SK-N-MC (cell line): ENCODE measurements at regions not wholly inside any gene's neighbourhood (a gene's known extent, or its start where the extent isn't known, plus 50 kb on each side); places are given as distances from the start of the nearest gene placed in this dataset.
A peak's percentile ranks its signal among the peaks of the same experiment; 100 is the strongest.

Source experiments
- DNase-seq: peaks from one replicate; pipeline ENCODE4 v3.0.0-alpha.2; 2011; ENCODE audit warnings: low read depth, low spot score
- H3K27ac ChIP-seq: fragments of 200-600 bp; sonication (generic); 2 replicates; pipeline ENCODE4 v1.5.1; 2016; ENCODE audit warnings: mixed run types
- H3K36me3 ChIP-seq: fragments of 200-600 bp; sonication (generic); 2 replicates; pipeline ENCODE4 v1.6.1; 2017; ENCODE audit warnings: antibody characterized with exemption, low read length, mixed read lengths; ENCODE audit not compliant: insufficient read depth
- H3K4me3 ChIP-seq: fragments of 200-600 bp; sonication (generic); 2 replicates; pipeline ENCODE4 v1.5.1; 2016
- H3K9ac ChIP-seq: fragments of 200-600 bp; sonication (generic); 2 replicates; pipeline ENCODE4 v1.8.0; 2017; ENCODE audit warnings: mixed run types, mixed read lengths; ENCODE audit not compliant: insufficient read length
- H3K9me3 ChIP-seq: fragments of 200-600 bp; sonication (generic); 2 replicates; pipeline ENCODE4 v1.6.1; 2017; ENCODE audit warnings: low read depth, mild to moderate bottlenecking, antibody characterized with exemption, low read length, moderate library complexity, mixed read lengths
- EZH2 ChIP-seq: fragments of 200-600 bp; sonication (generic); IDR thresholded peaks from one replicate; pipeline ENCODE4 v1.6.1; 2017; ENCODE audit warnings: antibody characterized with exemption
- FOXP2 ChIP-seq: optimal IDR thresholded peaks from 2 replicates; pipeline ENCODE3; 2011; ENCODE audit warnings: mild to moderate bottlenecking, moderate library complexity; ENCODE audit not compliant: insufficient read depth; ENCODE audit errors: extremely low read length, control extremely low read depth
- POLR2AphosphoS5 ChIP-seq: IDR thresholded peaks from 2 replicates; pipeline ENCODE4 v1.6.1; 2012; ENCODE audit warnings: mild to moderate bottlenecking, low read depth, low read length, borderline replicate concordance

DNA sequence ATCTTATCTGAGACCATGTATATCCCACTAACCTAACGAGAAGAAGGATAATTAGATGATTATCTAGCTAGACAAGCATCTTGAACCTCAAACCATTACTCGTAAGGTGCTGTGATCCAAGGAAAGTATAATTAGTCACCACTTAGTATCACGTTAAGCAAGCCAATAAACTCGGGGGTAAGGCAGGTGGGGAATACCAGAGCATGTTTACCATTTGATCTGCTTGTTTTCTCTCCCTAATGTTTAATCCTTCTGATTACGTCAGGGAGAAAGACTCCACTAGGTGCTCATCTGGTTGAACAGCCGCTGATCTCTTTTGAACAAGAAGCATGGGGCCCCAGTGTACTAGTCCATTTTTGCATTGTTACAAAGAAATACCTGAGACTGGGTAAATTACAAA is 69.9 kb upstream of the SLC1A1 start:
- no peak overlapping the region for H3K4me3 ChIP-seq
- no peak overlapping the region for H3K27ac ChIP-seq
- no peaks in the 10 kb centered on the region for H3K9me3 ChIP-seq
- no peak overlapping the region for H3K9ac ChIP-seq
- DNase-seq, result no peak
- TF ChIP-seq POLR2AphosphoS5 (no peak), FOXP2 (no peak), EZH2 (no peak)
- H3K36me3 ChIP-seq, result no peaks in the 10 kb centered on the region

- H3K4me3 ChIP-seq, result no peak overlapping the region
- H3K9ac ChIP-seq, result no peak overlapping the region
- no peak overlapping the region for H3K27ac ChIP-seq
- TF ChIP-seq EZH2 (no peak), FOXP2 (no peak), POLR2AphosphoS5 (no peak)
- no peaks in the 10 kb centered on the region for H3K9me3 ChIP-seq
- H3K36me3 ChIP-seq, result no peaks in the 10 kb centered on the region
- no peak for DNase-seq
These were observed 72.5 kb upstream of the SLC1A1 start for GRCh38 chr9:4417578-4418325.

DNA sequence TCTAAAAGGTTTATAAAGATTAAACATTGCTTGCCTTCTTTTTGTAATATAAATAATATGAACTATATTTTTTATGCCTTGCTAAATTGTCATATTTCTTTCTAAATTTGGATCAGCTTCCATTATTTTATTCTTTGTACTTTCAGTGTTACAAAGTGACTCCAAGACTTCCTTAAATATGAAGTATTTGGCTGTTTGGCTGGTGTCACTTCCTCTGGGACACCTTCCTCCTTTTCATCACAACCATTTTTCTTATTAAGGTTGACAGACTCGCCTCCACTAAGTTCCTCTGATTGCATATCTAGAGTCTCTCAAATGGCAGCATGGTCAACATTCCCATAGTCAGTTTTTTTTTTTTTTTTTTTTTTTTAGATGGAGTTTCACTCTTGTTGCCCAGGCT is 73.8 kb upstream of the SLC1A1 start:
- no peak overlapping the region for H3K9ac ChIP-seq
- no peaks in the 10 kb centered on the region for H3K36me3 ChIP-seq
- H3K4me3 ChIP-seq, result no peak overlapping the region
- no peak overlapping the region for H3K27ac ChIP-seq
- DNase-seq, result no peak
- H3K9me3 ChIP-seq, result no peaks in the 10 kb centered on the region
- TF ChIP-seq FOXP2 (no peak), POLR2AphosphoS5 (no peak), EZH2 (no peak)

- Histone ChIP-seq H3K9ac (no peak overlapping the region), H3K36me3 (no peaks in the 10 kb centered on the region), H3K9me3 (no peaks in the 10 kb centered on the region), H3K27ac (no peak overlapping the region), H3K4me3 (no peak overlapping the region)
- DNase-seq, result no peak
- no peak for TF ChIP-seq FOXP2
- no peak for TF ChIP-seq EZH2
- no peak for TF ChIP-seq POLR2AphosphoS5
These were observed 75.0 kb upstream of the SLC1A1 start for GRCh38 chr9:4415281-4415680.

GRCh38 chr9:4413856-4414255 is 76.4 kb upstream of the SLC1A1 start:
- H3K9ac ChIP-seq, result no peak overlapping the region
- H3K4me3 ChIP-seq, result peak overlapping the region; percentile 23; the same call in 1 of the 2 replicates
- H3K9me3 ChIP-seq, result no peaks in the 10 kb centered on the region
- H3K36me3 ChIP-seq, result no peaks in the 10 kb centered on the region
- H3K27ac ChIP-seq, result peak overlapping the region; percentile 84
- TF ChIP-seq POLR2AphosphoS5, result no peak
- no peak for TF ChIP-seq FOXP2
- TF ChIP-seq EZH2, result no peak
- DNase-seq, result peak; percentile 48

DNA sequence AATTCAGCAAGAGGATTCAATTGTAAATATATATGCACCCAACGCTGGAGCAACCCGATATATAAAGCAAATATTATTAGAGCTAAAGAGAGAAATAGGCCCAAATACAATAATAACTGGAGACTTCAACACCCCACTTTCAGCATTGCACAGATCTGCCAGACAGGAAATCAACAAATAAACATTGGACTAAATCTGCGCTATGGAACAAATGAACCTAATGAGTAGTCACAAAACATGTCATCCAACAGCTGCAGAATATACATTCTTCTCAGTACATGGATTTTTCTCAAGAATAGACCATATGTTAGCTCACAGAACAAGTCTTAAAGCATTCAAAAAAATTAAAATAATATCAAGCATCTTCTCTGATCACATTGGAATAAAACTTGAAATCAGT is 86.1 kb upstream of the SLC1A1 start:
- Histone ChIP-seq H3K36me3 (no peaks in the 10 kb centered on the region), H3K4me3 (no peak overlapping the region), H3K9me3 (no peaks in the 10 kb centered on the region), H3K27ac (no peak overlapping the region), H3K9ac (no peak overlapping the region)
- no peak for DNase-seq
- TF ChIP-seq EZH2 (no peak), POLR2AphosphoS5 (no peak), FOXP2 (no peak)

- H3K27ac ChIP-seq, result no peak overlapping the region
- no peak overlapping the region for H3K4me3 ChIP-seq
- DNase-seq, result no peak
- H3K36me3 ChIP-seq, result no peaks in the 10 kb centered on the region
- H3K9me3 ChIP-seq, result no peaks in the 10 kb centered on the region
- no peak for TF ChIP-seq FOXP2
- TF ChIP-seq POLR2AphosphoS5, result no peak
- no peak overlapping the region for H3K9ac ChIP-seq
These were observed 87.8 kb upstream of the SLC1A1 start for GRCh38 chr9:4402501-4402900.

DNA sequence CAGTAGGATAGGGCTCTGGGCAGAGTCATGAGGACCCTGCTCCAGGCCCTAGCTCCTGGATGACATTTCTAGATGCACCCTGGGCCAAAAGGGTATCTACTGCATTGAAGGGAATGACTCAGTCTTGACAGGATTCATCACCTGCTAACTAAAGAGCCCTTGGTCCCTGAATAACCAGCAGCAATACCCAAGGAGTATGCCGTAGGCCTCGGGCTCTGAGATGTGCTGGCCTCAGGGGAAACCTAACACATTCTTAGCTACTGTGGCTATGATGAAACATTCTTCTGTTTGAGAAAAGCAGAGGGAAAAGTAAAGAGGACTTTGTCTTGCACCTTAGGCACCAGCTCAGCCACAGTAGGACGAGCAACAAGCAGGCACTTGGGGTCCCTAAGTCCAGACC is 89.5 kb upstream of the SLC1A1 start:
- DNase-seq, result no peak
- no peaks in the 10 kb centered on the region for H3K36me3 ChIP-seq
- no peak overlapping the region for H3K4me3 ChIP-seq
- H3K27ac ChIP-seq, result no peak overlapping the region
- no peak for TF ChIP-seq FOXP2
- no peak for TF ChIP-seq EZH2
- no peak for TF ChIP-seq POLR2AphosphoS5
- H3K9me3 ChIP-seq, result no peaks in the 10 kb centered on the region
- H3K9ac ChIP-seq, result no peak overlapping the region

- Histone ChIP-seq H3K27ac (no peak overlapping the region), H3K36me3 (no peaks in the 10 kb centered on the region), H3K9ac (no peak overlapping the region), H3K4me3 (no peak overlapping the region), H3K9me3 (no peaks in the 10 kb centered on the region)
- DNase-seq, result peak; percentile 12
- TF ChIP-seq EZH2, result no peak
- no peak for TF ChIP-seq POLR2AphosphoS5
- TF ChIP-seq FOXP2, result no peak
These were observed 92.4 kb upstream of the SLC1A1 start for GRCh38 chr9:4397917-4398316.
